ENCODE measurements at regions not wholly inside any gene's neighbourhood (a gene's known extent, or its start where the extent isn't known, plus 50 kb on each side); places are given as distances from the start of the nearest gene placed in this dataset.
"Not testable (repeated sequence)": the region's sequence is repeated elsewhere in the genome, so short reads cannot be mapped to it uniquely, and the experiment has no call there.

DNA sequence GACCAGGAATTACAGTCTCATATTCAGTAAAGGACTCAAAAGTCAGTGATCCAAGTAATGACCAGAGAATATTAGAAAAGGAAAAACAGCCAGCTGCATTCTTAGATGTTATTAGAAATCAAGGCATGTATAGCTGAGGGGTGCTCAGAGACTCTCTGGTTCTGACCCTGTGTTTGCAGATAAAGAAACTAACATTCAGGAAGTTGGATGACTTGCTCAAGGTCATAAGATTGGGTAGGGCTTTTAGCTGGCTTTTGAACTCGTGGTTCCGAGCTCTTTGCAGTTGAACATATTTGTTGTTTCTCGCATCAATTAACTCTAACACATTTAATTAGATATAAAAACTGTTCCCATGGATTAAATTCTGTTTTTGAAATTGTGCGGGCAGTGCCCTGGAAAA, 62.5 kb upstream of the ENPP6 start:
- POLR2A ChIA-PET = no interaction called here

DNA sequence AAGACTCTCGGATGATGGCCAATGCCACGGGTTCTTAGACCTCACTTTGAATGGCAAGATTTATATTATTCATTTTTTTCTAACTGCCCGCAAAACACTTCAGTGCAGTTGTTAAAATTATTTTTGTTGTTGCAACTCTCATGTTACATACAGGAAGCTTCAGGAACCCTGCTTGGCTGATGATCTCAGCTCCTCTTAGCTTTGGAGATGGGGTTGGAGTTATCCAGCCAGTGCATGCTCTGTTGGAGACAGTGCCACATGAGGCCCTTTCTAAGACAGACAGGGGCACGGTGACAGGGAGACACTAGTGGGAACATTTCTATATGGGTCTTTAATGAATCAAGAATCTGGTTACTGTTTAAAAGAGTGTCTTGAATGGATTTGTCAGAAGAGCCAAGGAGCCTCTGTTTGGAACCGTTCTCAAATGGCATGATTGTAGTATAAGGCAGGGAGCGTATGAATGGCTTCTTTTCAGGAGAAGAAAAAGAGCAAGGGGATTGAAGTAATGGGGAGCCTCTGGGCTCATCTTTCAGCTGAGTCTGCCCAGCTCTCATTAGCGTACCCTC, 61.9 kb upstream of the ENPP6 start:
- ATAC-seq (no peak), FAIRE-seq (no peak), DNase-seq (ENCODE audit: low read depth in 1 of 2, low spot score in 1 of 2) (no peak)
- Histone ChIP-seq H3K27ac (no peak overlapping the region), H3K4me2 (no peak overlapping the region), H3K4me1 (no peaks in the 10 kb centered on the region), H3K4me3 (no peak overlapping the region), H3K9me3 (0 out of 3 replicates have a peak, but pooled peaks cover 5% of the 10 kb centered on the region)
- ChIA-PET POLR2A (no interaction called here), CTCF (interaction anchor here (1.0 to 1.9 kb wide), 3 partner anchors 10 to 16 kb away, joined by 4 to 9 read pairs (median 5); no protein-coding TSS in a partner anchor)
- TF ChIP-seq POLR2A (IDR thresholded peaks at IDR 0.05; ENCODE audit: low read length) = no peak
- TF ChIP-seq RCOR1 (IDR thresholded peaks at IDR 0.05; ENCODE audit: low read depth, low read length) = no peak
- TF ChIP-seq, protein P1, sequence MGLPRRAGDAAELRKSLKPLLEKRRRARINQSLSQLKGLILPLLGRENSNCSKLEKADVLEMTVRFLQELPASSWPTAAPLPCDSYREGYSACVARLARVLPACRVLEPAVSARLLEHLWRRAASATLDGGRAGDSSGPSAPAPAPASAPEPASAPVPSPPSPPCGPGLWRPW (IDR thresholded peaks at IDR 0.05) = no peak
- TF ChIP-seq, protein P2, sequence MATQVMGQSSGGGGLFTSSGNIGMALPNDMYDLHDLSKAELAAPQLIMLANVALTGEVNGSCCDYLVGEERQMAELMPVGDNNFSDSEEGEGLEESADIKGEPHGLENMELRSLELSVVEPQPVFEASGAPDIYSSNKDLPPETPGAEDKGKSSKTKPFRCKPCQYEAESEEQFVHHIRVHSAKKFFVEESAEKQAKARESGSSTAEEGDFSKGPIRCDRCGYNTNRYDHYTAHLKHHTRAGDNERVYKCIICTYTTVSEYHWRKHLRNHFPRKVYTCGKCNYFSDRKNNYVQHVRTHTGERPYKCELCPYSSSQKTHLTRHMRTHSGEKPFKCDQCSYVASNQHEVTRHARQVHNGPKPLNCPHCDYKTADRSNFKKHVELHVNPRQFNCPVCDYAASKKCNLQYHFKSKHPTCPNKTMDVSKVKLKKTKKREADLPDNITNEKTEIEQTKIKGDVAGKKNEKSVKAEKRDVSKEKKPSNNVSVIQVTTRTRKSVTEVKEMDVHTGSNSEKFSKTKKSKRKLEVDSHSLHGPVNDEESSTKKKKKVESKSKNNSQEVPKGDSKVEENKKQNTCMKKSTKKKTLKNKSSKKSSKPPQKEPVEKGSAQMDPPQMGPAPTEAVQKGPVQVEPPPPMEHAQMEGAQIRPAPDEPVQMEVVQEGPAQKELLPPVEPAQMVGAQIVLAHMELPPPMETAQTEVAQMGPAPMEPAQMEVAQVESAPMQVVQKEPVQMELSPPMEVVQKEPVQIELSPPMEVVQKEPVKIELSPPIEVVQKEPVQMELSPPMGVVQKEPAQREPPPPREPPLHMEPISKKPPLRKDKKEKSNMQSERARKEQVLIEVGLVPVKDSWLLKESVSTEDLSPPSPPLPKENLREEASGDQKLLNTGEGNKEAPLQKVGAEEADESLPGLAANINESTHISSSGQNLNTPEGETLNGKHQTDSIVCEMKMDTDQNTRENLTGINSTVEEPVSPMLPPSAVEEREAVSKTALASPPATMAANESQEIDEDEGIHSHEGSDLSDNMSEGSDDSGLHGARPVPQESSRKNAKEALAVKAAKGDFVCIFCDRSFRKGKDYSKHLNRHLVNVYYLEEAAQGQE (IDR thresholded peaks at IDR 0.05) = no peak
- no peak for TF ChIP-seq HOXB13 (CRISPR knock-in tag; IDR thresholded peaks at IDR 0.05; ENCODE audit: low read depth)
- TF ChIP-seq JUN (IDR thresholded peaks at IDR 0.05) = no peak
- TF ChIP-seq RFX5 (IDR thresholded peaks at IDR 0.05) = no peak
- no peak for TF ChIP-seq NR3C1 (IDR thresholded peaks at IDR 0.05)
- WGBS (ENCODE audit: missing lambda C conversion rate) = 71% methylated on average over 7 of the region's 7 CpGs

More for the DNA sequence above, 62.5 kb upstream of the ENPP6 start:
- TF ChIP-seq MAFK (IDR thresholded peaks at IDR 0.05; ENCODE audit: partially characterized antibody) (no peak), CBX8 (IDR thresholded peaks at IDR 0.05) (no peak), EHMT2 (IDR thresholded peaks at IDR 0.05; ENCODE audit: low read depth) (no peak), HMGXB4 (CRISPR knock-in tag; IDR thresholded peaks at IDR 0.05; ENCODE audit: borderline replicate concordance) (no peak), SREBF2 (IDR thresholded peaks at IDR 0.05) (no peak), FOSL2 (IDR thresholded peaks at IDR 0.05) (no peak), FOSL2 (CRISPR knock-in tag; IDR thresholded peaks at IDR 0.05) (no peak), PHF8 (IDR thresholded peaks at IDR 0.05; ENCODE audit: borderline replicate concordance, low read depth) (no peak), SMC3 (IDR thresholded peaks at IDR 0.05) (no peak), RFX5 (IDR thresholded peaks at IDR 0.05) (no peak), RCOR1 (IDR thresholded peaks at IDR 0.05; ENCODE audit: low read depth, low read length) (no peak)
- TF ChIP-seq, protein P1 (IDR thresholded peaks at IDR 0.05) = no peak
- DNase-seq (ENCODE audit: low read depth in 1 of 2, low spot score in 1 of 2) (no peak), ATAC-seq (no peak), FAIRE-seq (no peak)
- WGBS (ENCODE audit: missing lambda C conversion rate) = 78% methylated on average over 4 of the region's 4 CpGs
- no peak overlapping the region for H3K4me2 ChIP-seq
- H3K4me3 ChIP-seq = no peak overlapping the region
- H3K9me3 ChIP-seq = 0 out of 3 replicates have a peak, but pooled peaks cover 5% of the 10 kb centered on the region
- no peaks in the 10 kb centered on the region for H3K4me1 ChIP-seq
- H3K27ac ChIP-seq = no peak overlapping the region
- CTCF ChIA-PET = interaction anchor here (1.0 to 1.9 kb wide), 3 partner anchors 10 to 16 kb away, joined by 4 to 9 read pairs (median 5); no protein-coding TSS in a partner anchor

DNA sequence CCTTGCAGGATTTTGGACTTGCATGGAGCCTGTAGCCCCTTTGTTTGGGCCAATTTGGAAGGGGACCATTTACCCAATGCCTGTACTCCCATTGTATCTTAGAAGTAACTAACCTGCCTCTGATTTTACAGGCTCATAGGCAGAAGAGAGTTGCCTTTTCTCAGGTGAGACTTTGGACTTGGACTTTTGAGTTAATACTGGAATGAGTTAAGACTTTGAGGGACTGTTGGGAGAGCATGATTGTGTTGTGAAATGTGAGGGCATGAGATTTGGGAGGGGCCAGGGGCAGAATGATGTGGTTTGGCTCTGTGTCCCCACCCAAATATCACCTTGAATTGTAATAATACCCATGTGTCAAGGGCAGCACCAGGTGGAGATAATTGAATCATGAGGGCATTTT, 60.1 kb upstream of the ENPP6 start:
- ATAC-seq; H3K4me3 ChIP-seq; H3K4me1 ChIP-seq; H3K27ac ChIP-seq; FAIRE-seq; CTCF ChIA-PET; H3K9me3 ChIP-seq; H3K4me2 ChIP-seq; DNase-seq (ENCODE audit: low read depth in 1 of 2, low spot score in 1 of 2): not testable (repeated sequence)
- POLR2A ChIA-PET = interaction anchor here (0.5 kb wide), 1 partner anchor 446 kb away, joined by 3 read pairs; no protein-coding TSS in a partner anchor

GRCh38 chr4:184277010-184277409, 59.3 kb upstream of the ENPP6 start:
- DNase-seq (ENCODE audit: low read depth in 1 of 2, low spot score in 1 of 2); FAIRE-seq; H3K4me1 ChIP-seq; H3K9me3 ChIP-seq; H3K27ac ChIP-seq; H3K4me2 ChIP-seq; H3K4me3 ChIP-seq; CTCF ChIA-PET; ATAC-seq: not testable (repeated sequence)
- POLR2A ChIA-PET = interaction anchor here (0.5 kb wide), 1 partner anchor 445 kb away, joined by 3 read pairs; no protein-coding TSS in a partner anchor
- 44% methylated on average over 3 of the region's 3 CpGs for whole genome bisulfite sequencing (ENCODE audit: missing lambda C conversion rate)

- H3K4me3 ChIP-seq; CTCF ChIA-PET; H3K4me1 ChIP-seq; H3K9me3 ChIP-seq; H3K27ac ChIP-seq; ATAC-seq; DNase-seq (ENCODE audit: low read depth in 1 of 2, low spot score in 1 of 2); H3K4me2 ChIP-seq; FAIRE-seq: not testable (repeated sequence)
- POLR2A ChIA-PET = interaction anchor here (1.5 kb wide), 1 partner anchor 199 kb away, joined by 3 read pairs; the partner anchor contains the start of gene IRF2
- WGBS (ENCODE audit: missing lambda C conversion rate) = 67% methylated on average over 4 of the region's 4 CpGs
Measured at GRCh38 chr4:184276346-184276745, 58.7 kb upstream of the ENPP6 start.

Data from A549 (cell line).